Mesenteric fat pad (tissue), 1 donor: ENCODE measurements at regions not wholly inside any gene's neighbourhood (a gene's known extent, or its start where the extent isn't known, plus 50 kb on each side); places are given as distances from the start of the nearest gene placed in this dataset.

Experiments used
- DNase-seq: peaks from one replicate; pipeline ENCODE4 v3.0.0-alpha.2; 2020; ENCODE audit warnings: low spot score
- donor health status: DM: yes; HTN: yes; CAD: no.

DNA sequence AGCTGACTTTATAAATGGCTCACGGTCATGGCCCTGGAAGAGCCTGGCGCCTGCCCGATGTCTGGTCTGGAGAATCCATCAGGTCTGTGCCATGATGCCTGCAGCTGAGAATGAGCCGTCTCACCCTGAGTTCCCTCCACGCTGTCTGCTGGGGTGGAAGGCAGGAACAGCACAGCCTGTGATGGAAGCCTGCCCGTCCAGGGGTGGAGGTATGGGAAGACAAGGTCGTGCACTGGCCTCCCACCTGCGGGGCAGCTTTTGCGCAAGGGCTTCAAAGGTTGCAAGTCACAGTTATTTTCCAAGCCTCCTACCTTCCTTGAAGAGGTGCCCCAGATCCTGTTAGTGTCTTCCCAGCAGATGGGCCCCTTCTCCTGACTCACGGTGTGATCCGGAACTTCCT is 275.5 kb downstream of the FAM43A start:
- DNase-seq, result peak; percentile 87

DNA sequence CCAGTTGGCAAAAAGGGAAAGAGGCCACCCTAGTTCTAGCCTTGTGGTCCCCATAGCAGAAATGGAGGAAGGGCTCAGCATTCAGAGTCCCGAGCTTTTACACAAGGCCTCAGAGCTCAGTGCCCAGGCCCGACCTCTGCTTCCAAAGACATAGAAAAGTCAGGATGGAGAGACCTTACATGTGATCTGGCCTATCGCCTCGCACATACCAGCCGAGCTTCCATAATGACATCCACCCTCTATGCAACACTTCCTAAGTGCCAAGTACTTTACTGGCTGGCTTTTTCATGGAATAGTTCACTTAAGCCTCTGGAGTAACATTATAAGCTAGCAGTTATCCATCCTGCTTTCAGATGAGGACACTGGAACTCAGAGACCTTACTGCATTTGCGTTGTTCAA is 275.9 kb downstream of the FAM43A start:
- DNase-seq, result peak; percentile 62

DNA sequence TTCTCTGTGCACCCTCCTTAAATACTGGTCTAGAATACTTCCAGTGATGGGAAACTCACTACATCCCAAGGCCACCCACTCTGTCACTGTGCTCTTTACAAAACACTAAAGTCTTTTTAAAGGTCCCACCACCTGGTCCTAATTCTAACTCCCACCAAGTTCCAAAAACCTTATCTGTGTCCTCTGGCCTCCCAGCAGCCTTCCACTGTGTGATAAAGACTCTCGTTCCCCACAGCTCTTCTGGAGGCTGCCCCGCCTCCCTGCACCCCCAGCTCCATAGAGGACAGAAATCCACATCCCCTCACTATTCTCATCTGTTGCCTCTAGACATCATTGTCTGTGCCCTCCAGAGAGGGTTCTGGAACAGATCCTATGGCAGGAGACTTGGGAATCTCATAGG is 276.4 kb downstream of the FAM43A start:
- no peak for DNase-seq

DNA sequence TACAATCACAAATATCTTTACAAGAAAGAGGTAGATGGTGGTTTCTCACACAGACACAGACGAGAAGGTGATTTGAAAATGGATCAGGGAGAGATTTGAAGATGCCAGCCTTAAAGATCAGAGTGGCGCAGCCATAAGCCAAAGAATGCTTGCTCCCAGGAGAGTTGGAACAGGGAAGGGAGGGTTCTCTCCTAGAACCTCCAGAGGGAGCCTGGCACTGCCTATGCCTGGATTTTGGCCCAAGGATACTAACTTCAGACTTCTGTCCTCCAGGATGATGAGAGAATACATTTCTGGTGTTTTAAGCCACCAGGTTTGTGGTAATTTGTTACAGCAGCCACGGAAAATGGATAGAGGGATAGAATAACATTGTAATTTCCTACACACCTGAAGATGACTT is 279.1 kb downstream of the FAM43A start:
- DNase-seq, result no peak

DNA sequence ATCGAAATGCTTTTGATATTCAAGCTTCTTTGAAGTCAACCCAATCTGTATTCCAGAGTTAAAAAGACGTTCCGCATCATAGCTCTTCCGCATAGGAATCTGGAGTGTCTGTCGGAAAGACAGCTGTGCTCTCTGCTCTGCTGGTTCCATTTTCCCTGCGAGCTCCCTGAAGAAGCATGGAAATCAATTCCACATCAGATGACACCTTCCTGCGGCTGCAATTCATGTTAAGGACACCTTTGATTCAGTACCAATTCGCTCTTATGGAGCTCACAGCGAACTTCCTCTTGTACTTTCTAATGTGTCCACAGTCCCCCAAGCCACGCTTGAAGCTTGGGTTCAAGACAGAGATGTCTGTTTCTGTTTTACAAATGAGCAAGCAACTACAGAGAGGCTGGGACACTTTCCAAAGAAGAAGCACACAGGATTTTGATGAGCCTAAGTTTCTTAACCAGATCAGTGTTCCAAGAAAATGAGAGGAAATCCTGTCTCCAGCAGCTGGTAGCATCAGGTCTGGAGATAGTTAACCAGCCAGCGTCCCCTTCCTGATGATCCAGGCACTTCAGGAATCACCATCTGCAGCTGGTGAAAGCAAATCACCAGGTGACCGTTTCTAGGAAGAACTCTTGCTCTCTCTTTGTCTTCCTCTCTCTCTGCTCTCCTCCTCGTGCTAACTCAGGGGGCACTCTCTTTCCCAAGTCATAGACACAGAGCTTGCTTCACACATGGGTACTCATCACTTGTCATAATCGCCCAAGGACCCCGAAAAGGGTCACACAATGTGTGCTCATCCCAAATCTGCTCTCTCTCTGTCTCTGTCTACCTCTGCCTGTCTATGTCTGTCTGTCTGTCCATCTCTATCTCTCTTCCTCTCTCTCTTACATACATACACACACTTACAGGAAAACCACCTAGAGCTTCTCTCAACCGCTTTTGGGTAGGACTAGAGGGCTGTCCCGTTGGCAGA is 281.8 kb downstream of the FAM43A start:
- DNase-seq, result no peak

DNA sequence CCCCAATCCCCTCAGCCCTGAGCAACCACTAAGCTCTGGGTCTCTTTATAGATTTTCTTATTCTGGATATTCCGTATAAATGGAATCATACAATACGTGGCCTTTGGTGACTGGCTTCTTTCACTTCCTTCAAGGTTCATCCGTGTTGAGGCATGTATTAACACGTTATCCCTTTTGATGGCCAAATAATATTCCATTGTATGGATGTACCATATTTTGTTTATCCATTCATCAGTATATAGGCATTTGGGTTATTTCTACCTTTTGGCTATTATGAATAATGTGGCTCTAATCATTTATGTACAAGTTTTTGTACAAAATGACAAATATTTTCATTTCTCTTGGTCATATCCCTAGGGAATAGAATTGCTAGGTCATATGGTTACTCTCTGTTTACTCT is 284.4 kb downstream of the FAM43A start:
- DNase-seq, result no peak

DNA sequence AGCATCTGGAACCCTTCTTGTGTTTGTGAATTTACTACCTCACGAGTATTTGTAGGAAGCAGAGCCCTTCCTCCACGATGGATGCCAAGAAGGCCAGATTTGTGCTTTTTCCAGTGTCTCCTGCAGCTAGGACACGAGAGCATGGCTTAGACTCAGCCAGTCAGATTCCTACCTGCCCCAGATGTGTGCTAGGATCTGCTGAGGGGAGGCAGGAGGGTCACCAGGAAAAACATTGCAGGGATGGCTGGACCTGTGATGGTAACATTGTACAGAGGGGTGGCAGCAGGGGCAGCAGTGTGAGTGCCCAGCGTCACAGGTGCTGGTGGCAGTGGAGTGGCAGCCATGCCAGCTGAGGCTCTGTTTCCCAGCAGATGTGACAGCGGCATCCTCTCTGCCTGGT is 285.3 kb downstream of the FAM43A start:
- peak; percentile 59 for DNase-seq

DNA sequence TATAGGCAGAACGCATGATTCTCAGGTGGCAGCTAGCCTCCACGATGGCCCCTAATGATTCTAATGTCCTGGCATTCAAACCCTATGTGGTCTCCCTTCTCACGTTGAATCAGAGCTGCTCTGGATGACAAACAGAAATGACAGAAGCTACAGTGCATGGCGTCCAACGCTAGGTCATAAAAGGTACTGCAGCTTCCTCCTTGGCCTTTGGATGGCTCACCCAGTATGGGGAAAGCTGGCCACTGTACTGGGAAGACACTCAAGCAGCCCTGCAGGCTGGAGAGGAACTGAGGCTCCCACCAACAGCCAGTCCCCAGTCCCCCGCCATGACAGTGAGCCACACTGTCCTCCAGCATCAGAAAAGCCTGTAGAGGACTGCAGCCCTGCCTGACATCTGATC is 286.3 kb downstream of the FAM43A start:
- DNase-seq, result no peak

DNA sequence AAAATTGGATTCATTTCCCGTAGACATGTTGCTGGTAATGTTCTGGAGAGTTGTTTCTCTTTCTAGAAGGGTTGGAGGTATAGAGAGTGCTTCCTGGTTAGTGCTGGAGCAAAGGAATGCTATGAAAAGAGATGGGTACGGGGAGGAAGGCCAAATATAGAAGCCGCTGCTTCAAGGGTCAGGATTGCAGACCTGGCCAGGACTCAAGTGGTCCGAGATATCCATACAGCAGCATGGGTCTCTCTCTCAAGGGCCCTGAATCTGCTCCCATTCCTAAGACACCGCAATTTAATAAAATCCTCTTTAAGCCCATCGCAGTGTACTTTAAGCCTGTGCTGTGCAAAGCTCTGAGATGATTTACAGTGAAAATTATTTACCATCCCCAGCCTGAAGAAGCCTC is 287.0 kb downstream of the FAM43A start:
- no peak for DNase-seq

DNA sequence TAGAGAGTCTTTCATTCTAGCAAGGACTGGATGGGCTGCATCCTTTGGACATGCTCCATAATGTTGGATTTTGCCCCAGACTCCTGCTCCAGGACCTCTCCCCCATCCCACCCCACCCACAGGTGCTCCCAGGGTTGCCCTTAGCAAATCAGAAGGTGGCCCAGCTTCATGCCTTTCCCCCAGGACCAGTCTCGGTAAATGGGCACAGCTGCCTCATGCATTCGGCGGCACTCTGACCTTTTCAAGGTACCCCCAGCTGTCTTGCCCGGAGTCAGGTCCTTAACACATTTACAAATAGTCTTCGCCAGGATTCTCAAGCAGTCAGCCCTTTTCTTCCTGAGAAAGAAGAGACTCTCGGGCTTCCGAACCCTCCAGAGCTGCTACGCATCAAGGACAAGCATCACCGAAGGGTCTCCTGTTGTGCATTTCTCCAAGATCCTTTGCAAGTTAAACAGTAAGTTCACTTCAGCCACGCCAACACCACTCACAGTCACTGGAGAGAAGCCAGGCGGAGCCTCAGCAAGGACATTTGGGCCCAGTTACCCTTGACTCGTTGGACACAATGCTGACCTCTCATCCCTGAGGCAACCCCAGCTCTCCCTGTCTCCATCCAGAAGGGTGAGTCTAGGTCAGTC is 287.8 kb downstream of the FAM43A start:
- DNase-seq, result no peak

DNA sequence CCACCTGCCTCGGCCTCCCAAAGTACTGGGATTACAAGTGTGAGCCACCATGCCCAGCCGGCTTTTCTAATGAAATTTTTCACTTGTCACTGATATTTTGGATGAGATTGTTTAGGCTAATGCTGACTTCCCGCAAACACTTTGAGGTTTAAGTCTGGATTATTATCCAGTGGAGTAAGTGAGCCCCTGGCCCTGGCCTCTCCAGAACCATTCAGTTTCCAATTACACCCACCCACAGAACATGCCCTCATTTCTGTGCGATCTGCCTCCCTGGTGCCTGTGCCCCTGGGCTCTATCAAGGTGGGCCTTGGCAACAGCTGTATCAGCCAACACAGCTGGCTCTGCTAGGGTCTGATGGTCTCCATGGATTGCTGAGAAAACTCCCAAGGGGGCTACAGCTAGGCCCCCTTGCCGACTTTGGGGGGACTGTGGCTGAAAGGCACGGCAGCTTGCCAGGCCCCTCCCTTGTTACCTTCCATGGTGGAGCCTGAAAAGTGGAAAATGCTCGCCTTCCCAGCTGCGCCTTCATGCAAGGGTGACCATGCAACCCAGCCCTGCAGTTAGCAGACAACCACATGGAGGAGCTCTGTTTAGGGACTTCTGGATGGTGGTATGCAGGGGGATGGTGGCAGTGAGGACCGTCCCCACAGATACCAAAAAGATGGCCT is 288.9 kb downstream of the FAM43A start:
- DNase-seq, result no peak

DNA sequence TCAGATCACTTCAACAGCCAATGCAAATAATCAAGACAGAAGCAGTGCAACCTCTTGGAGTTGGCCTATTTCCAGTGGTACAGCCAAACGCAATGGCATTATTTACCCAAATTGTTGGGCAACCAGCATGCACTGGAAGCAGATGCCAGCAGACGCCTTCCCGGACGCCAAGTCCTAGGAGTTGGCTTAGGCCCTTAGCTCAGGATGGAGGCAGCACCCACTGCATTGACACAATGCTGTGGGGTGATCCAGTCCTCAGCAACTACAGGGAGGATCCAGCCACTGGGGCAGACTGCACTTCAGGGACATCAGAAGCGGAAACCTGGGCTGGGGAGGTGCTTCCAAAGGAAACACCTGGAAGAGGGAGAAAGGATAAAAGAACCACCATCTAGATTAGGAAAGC is 290.4 kb downstream of the FAM43A start:
- no peak for DNase-seq

DNA sequence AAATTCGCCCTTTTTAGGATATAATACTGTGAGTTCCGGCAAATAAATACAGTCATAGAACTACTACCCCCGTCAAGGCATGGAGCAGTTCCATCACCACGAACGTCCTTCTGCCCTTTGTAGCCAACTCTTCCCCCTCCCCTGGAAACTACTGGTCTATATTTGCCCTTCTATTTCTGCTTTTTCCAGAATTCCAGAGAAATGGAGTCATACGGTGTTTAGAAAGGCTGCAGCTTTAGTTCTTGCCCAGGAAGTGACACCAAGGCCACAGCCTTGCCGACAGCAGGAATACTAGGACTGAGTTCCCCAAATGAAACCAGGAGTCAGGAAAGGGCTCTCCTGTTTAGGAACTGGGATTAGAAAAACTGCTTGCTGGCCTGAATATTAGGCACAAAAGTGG is 291.2 kb downstream of the FAM43A start:
- no peak for DNase-seq

DNA sequence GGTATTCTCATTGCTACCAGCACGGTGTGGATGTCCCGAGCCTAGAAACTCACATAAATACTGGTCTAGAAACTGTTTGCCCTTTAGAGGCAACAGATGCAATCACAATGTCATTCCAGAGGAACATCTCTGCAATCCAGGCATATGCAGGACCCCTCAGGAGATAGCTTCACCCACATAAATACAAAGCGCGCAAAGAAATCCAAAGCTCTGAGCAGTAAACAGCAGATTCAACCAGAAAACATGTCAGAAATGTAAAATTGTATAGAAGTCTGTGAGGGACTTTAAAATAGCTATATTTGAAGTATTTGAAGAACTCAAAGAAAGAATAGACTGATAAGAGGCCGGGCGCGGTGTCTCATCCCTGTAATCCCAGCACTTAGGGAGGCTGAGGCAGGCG is 291.7 kb downstream of the FAM43A start:
- no peak for DNase-seq

DNA sequence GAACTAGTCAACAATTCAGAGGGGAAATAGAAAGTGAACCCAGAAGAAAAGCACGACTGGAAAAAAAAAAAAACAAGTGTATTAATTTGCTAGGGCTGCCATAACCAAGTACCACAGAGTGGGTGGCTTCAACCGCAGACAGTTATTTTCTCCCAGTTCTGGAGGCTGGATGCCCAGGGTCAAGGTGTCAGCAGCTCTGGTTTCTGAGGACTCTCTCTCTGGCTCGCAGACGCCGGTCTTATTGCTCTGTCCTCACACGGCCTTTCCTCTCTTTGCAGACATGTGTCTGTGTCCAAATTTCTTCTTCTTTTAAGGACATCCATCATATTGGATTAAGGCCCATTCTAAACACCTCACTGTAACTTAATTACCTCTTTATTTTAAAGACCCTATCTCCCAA is 291.8 kb downstream of the XXYLT1 start:
- DNase-seq, result no peak

DNA sequence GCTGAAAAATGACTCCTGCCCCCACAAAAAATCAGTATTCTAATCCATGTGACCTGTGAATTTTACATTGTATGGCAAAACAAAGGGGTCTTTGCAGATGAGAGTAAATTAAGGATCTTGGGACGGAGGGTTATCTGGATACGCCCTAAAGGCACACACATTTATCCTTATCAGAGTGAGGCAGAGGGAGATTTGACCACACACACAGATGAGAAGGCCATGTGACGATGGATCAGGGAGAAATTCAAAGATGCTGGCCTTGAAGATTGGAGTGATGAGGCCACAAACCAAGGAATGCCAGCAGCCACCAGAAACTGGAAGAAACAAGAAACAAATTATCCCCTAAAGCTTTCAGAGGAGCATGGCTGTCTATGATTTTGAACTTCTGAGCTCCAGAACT is 288.5 kb downstream of the XXYLT1 start:
- DNase-seq, result no peak

DNA sequence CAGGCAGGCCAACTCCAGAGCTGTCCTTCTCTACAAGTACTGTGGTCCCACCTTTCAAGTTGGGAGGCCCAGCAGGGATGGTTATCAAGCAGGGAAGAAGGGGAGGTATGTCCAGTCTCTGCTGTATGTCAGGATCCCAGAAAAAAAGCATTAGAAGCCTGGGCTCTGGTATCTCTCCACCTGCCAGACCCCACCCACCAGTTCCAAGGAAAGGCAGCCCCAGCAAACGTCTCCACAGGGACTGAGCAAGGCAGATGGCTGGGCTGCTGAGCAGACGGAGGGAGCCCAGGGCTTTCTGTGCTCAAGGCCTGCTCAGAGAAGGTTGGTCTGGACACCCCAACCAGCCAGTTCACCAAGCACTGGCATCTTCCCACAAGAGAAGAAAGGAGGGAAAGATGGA is 287.8 kb downstream of the XXYLT1 start:
- no peak for DNase-seq

DNA sequence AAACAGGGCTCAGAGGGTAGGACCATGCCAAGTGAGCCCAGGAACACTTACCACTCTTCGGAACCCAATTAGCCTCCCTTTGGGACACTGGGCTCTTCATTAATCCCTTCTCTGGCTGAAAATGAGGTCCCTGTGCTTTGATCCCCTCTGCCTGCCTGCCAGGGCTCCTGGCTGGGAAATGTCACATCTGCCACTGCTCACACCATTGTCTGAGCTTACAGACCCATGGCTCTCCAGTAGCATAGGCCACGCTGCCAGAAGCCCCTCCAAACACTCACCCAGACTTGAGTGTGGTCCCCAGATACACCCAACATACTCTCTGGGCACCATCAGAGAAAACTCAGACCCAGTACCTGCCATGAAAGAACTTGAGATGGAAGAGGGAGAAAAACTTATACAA is 287.3 kb downstream of the XXYLT1 start:
- no peak for DNase-seq

DNA sequence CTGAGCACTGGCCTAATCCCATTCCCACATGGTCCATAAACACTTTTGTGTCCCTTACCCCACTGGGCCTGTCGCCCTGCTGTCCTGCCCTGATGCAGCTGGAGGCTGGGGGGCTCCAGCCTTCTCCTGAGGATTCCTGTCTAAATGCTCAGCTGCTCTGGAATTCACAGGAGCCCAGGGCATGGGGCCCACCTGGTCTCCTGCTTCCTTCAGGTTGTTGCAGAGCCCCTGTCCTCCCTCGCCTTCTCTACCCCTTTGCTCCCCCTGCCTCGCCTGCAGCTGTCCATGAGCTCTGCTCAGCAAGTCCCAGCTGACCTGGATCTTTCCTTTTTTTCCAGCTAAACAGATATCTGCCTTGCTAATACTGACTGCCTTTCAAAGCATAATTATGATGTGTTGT is 286.9 kb downstream of the XXYLT1 start:
- no peak for DNase-seq

DNA sequence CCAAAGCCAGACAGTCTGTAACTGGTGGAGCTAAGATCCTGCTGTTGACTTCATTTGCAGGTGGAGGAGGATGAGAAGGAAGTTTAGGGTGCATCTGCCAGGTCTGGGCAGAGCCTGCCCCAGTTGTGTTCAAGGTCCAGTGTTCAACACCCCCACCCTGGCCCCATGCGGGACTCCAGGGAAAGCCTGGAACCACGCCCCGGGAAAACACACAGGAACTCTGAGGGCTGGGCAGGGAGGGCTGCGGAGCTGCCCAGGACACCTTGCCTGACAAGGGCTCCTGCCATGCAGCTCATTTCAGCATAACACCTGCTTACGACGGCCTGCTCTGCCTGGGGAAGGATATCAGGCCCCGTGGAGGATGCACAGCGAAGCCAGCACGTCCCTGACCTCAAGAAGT is 286.3 kb downstream of the XXYLT1 start:
- no peak for DNase-seq

DNA sequence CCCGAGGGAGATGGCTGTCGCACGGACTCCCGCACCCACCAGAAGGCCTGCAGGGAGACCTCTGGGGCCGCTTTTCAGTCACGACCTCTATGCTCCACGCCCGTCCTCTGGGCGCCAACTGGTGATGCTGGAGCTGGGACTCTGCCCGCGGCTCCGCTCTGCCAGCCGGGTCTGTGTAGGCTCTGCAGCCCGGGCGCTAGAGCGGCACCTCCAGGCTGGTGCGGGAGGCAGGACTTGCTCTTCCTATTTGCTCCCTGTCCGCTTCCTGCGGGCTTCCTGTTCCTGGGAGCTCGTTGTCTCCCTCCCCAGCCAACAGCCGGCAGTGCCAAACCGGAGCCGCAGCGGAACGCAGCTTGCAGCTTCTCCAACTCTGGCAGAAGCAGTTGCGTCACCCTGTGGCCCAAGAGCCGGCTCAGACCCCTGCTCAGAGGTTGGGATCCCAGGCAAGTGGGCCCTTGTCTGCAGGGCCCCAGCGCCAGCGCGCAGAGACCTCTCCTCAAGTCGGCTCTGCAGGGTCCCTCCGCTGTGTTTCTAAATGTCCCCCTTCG is 285.9 kb downstream of the XXYLT1 start:
- DNase-seq, result no peak
